HepG2 (cell line): ENCODE measurements at regions not wholly inside any gene's neighbourhood (a gene's known extent, or its start where the extent isn't known, plus 50 kb on each side); places are given as distances from the start of the nearest gene placed in this dataset.

Source experiments
- ATAC-seq: fragments of 200-7000 bp; cut with Tn5 transposase; 3 replicates; pipeline ENCODE4 v1.9.1; 2020; ENCODE audit warnings: mild to moderate bottlenecking, moderate library complexity
- BruUV-seq: library from RNA; stranded (reverse); fragments of 400-500 nt; replicated peaks from 2 replicates; lab custom pipeline; 2021; lab: Mats Ljungman, UMichigan
- CTCF ChIA-PET: fragments of 300-600 bp; formaldehyde crosslinking; extraction: SDS; loops from one replicate; lab custom pipeline; 2021; ENCODE audit warnings: low total read pairs, inconsistent platforms, low intra/inter-chr PET ratio; lab: Yijun Ruan, JAX
- POLR2A ChIA-PET: fragments of 350-600 bp; sonication (Branson Sonifier 250); formaldehyde crosslinking; loops from one replicate; lab custom pipeline; 2020; ENCODE audit warnings: antibody characterized with exemption, inconsistent platforms; lab: Yijun Ruan, JAX
- DNase-seq: peaks from one replicate; pipeline ENCODE4 v3.0.0-alpha.2; 2015; ENCODE audit warnings: low spot score
- FAIRE-seq: peaks from 3 replicates; lab custom pipeline; 2011; peaks lifted over from hg19 to GRCh38; lab: Jason Lieb, UNC
- H2AFZ ChIP-seq: one replicate; pipeline ENCODE4 v1.6.1; 2011; ENCODE audit warnings: low read length, inconsistent platforms
- H3K27ac ChIP-seq: fragments of 300-600 bp; 3 replicates; pipeline ENCODE4 v1.8.0; 2011; ENCODE audit warnings: mixed run types, mild to moderate bottlenecking, mixed read lengths, low read length, inconsistent platforms; ENCODE audit not compliant: insufficient read depth; ENCODE audit errors: extremely low read length
- H3K27me3 ChIP-seq, 2 experiments: fragments of 200-600 bp in 1 of 2; 2 replicates in 1 of 2; 3 replicates in 1 of 2; pipeline versions ENCODE4 v1.6.0 to v1.8.0; 2011; ENCODE audit warnings: low read length in 2 of 2, mild to moderate bottlenecking in 2 of 2, moderate library complexity in 2 of 2, inconsistent platforms in 1 of 2; ENCODE audit not compliant: insufficient read depth in 2 of 2, control insufficient read depth in 1 of 2
- H3K36me3 ChIP-seq, 2 experiments: fragments of 200-600 bp in 1 of 2; replicated peaks in 1 of 2; 2 replicates in 1 of 2; 3 replicates in 1 of 2; pipeline versions ENCODE4 v1.5.1 to v1.8.0; 2011; ENCODE audit warnings: low read length in 2 of 2, inconsistent platforms in 1 of 2; ENCODE audit not compliant: insufficient read depth in 2 of 2, control insufficient read depth in 1 of 2
- H3K4me1 ChIP-seq: 2 replicates; pipeline ENCODE4 v1.5.1; 2012; ENCODE audit warnings: low read length, inconsistent platforms; ENCODE audit not compliant: insufficient read depth
- H3K4me2 ChIP-seq: 2 replicates; pipeline ENCODE4 v1.6.0; 2011; ENCODE audit warnings: low read depth, low read length, inconsistent platforms
- H3K4me3 ChIP-seq, 3 experiments: fragments of 200-600 bp in 1 of 3; sonication (generic), shearing (Covaris generic) in 1 of 3; replicated peaks in 1 of 3; 2 replicates each; pipeline ENCODE4 v1.5.1; 2011 to 2016; ENCODE audit warnings: low read length in 3 of 3, inconsistent platforms in 2 of 3, low read depth in 2 of 3, mild to moderate bottlenecking in 2 of 3, control low read depth in 1 of 3, mixed read lengths in 1 of 3; ENCODE audit not compliant: insufficient read depth in 1 of 3
- H3K79me2 ChIP-seq: one replicate; pipeline ENCODE4 v1.6.1; 2011; ENCODE audit warnings: low read length, inconsistent platforms; ENCODE audit not compliant: insufficient read depth
- H3K9ac ChIP-seq: 2 replicates; pipeline ENCODE4 v1.6.0; 2011; ENCODE audit warnings: mild to moderate bottlenecking, low read depth, low read length, inconsistent platforms; ENCODE audit not compliant: insufficient read depth
- H3K9me3 ChIP-seq: 2 replicates; pipeline ENCODE4 v1.5.1; 2012; ENCODE audit warnings: mild to moderate bottlenecking, low read length
- H4K20me1 ChIP-seq: 2 replicates; pipeline ENCODE4 v1.6.0; 2011; ENCODE audit warnings: inconsistent platforms, mild to moderate bottlenecking, low read length, moderate library complexity; ENCODE audit not compliant: insufficient read depth
- SAFB2 ChIP-seq: sonication (generic); formaldehyde crosslinking; IDR thresholded peaks from 2 replicates; pipeline ENCODE4 v1.5.1; 2020; ENCODE audit warnings: missing genetic modification reagents, low read depth, mild to moderate bottlenecking, borderline replicate concordance
- SIX1 ChIP-seq: sonication (generic); formaldehyde crosslinking; IDR thresholded peaks from 2 replicates; pipeline ENCODE4 v1.4.0; 2020; ENCODE audit warnings: missing genetic modification reagents, borderline replicate concordance
- ZNF235 ChIP-seq: sonication (generic); formaldehyde crosslinking; IDR thresholded peaks from 2 replicates; pipeline ENCODE4 v1.8.1; 2023; ENCODE audit warnings: mild to moderate bottlenecking, missing genetic modification reagents, borderline replicate concordance
- WGBS: methylation state at CpG from one replicate; pipeline ENCODE4 v1.1.6; 2017; ENCODE audit warnings: low lambda C conversion rate; 5-methylcytosine and 5-hydroxymethylcytosine counted together
- in situ Hi-C: cut with HindIII; loops from 2 replicates; pipeline ENCODE4 v1.10.0; 2017; ENCODE audit warnings: low pct_unique_long_range_greater_than_20kb; ENCODE audit not compliant: extremely low pct_ligation_motif_present
- intact Hi-C: fragments of 100-400 bp; cut with micrococcal nuclease; formaldehyde crosslinking; loops from one replicate; pipeline ENCODE4 v1.10.0; 2022; ENCODE audit not compliant: unreplicated experiment
- TF ChIP-seq, protein P1 (sequence below): sonication (generic); formaldehyde crosslinking; IDR thresholded peaks from 2 replicates; pipeline ENCODE4 v1.5.1; 2020; ENCODE audit warnings: missing genetic modification reagents, mild to moderate bottlenecking, borderline replicate concordance
- TF ChIP-seq, protein P2 (sequence below): sonication (generic); formaldehyde crosslinking; IDR thresholded peaks from 2 replicates; pipeline ENCODE4 v1.4.0; 2020; ENCODE audit warnings: missing genetic modification reagents, borderline replicate concordance
- TF ChIP-seq, protein P3 (sequence below): IDR thresholded peaks from 2 replicates; pipeline ENCODE4 v1.6.1; 2016; ENCODE audit warnings: low read depth
- TF ChIP-seq, protein P4 (sequence below): sonication (generic); formaldehyde crosslinking; conservative IDR thresholded peaks from 2 replicates; pipeline ENCODE4 v1.8.1; 2023; ENCODE audit warnings: missing genetic modification reagents

DNA sequence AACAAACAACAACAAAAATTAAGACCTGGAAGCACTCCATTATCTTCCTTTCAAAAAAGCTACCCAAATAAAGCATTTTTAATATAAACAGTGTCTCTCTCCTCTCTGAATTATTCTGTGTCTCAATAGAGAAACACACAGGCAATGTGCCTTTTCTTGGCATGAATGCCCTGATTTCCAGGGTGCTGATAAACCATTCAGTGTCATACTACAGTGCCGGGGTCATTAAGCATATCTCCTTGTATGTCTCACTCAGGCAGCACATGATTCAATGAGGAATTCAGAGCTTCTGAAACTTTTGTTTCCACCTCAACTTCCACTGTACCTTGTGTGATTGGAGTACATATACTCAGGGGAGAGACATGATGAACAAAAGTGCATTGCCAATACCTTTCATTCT lies 294.0 kb upstream of the SLC24A2 start:
- ATAC-seq (no peak), DNase-seq (no peak), FAIRE-seq (no peak)
- H3K9me3 ChIP-seq = no peaks in the 10 kb centered on the region
- CTCF ChIA-PET = no interaction called here
- in situ Hi-C loops (no loop called here), intact Hi-C loops (no loop called here)
- no TSS peak for BruUV-seq
- POLR2A ChIA-PET = no interaction called here
- H3K27me3 ChIP-seq = no peaks in the 10 kb centered on the region
- TF ChIP-seq, protein P1, sequence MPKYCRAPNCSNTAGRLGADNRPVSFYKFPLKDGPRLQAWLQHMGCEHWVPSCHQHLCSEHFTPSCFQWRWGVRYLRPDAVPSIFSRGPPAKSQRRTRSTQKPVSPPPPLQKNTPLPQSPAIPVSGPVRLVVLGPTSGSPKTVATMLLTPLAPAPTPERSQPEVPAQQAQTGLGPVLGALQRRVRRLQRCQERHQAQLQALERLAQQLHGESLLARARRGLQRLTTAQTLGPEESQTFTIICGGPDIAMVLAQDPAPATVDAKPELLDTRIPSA (CRISPR knock-in tag) = no peak
- H3K27ac ChIP-seq = no peak overlapping the region
- H3K9ac ChIP-seq = no peak overlapping the region
- no peaks in the 10 kb centered on the region for H3K79me2 ChIP-seq
- H3K36me3 ChIP-seq = no peaks in the 10 kb centered on the region
- no peaks in the 10 kb centered on the region for H4K20me1 ChIP-seq
- H2AFZ ChIP-seq = no peak overlapping the region
- H3K4me1 ChIP-seq = no peaks in the 10 kb centered on the region
- no peak overlapping the region for H3K4me3 ChIP-seq
- no peak overlapping the region for H3K4me2 ChIP-seq
- 0% methylated on average over 1 of the region's 1 CpG for WGBS

DNA sequence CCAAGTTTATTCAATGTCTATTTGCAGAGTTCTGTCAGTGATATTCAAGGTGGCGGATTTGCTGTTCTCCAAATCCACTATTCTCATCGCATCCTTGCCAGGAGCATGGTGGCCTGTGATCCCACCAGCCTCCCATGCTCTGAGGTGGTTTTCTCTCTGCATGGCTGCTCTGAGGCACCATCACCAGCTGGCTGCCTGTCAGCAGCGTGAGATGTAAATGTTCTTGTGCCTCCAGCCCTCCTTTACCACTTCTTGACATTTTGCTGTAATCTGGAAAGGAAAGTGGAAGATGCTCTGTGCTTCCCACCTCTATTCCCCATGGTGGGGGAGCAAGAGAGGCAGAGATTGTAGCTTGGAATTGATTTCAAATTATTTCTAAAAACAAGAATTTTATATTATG lies 293.6 kb upstream of the SLC24A2 start:
- H3K4me2 ChIP-seq = no peak overlapping the region
- H3K4me1 ChIP-seq = no peaks in the 10 kb centered on the region
- ATAC-seq (no peak), FAIRE-seq (no peak), DNase-seq (no peak)
- no peak overlapping the region for H2AFZ ChIP-seq
- no peaks in the 10 kb centered on the region for H4K20me1 ChIP-seq
- WGBS = 0% methylated on average over 3 of the region's 3 CpGs
- H3K27me3 ChIP-seq = no peaks in the 10 kb centered on the region
- TF ChIP-seq, protein P2, sequence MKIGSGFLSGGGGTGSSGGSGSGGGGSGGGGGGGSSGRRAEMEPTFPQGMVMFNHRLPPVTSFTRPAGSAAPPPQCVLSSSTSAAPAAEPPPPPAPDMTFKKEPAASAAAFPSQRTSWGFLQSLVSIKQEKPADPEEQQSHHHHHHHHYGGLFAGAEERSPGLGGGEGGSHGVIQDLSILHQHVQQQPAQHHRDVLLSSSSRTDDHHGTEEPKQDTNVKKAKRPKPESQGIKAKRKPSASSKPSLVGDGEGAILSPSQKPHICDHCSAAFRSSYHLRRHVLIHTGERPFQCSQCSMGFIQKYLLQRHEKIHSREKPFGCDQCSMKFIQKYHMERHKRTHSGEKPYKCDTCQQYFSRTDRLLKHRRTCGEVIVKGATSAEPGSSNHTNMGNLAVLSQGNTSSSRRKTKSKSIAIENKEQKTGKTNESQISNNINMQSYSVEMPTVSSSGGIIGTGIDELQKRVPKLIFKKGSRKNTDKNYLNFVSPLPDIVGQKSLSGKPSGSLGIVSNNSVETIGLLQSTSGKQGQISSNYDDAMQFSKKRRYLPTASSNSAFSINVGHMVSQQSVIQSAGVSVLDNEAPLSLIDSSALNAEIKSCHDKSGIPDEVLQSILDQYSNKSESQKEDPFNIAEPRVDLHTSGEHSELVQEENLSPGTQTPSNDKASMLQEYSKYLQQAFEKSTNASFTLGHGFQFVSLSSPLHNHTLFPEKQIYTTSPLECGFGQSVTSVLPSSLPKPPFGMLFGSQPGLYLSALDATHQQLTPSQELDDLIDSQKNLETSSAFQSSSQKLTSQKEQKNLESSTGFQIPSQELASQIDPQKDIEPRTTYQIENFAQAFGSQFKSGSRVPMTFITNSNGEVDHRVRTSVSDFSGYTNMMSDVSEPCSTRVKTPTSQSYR (CRISPR knock-in tag) = no peak
- TF ChIP-seq, protein P3, sequence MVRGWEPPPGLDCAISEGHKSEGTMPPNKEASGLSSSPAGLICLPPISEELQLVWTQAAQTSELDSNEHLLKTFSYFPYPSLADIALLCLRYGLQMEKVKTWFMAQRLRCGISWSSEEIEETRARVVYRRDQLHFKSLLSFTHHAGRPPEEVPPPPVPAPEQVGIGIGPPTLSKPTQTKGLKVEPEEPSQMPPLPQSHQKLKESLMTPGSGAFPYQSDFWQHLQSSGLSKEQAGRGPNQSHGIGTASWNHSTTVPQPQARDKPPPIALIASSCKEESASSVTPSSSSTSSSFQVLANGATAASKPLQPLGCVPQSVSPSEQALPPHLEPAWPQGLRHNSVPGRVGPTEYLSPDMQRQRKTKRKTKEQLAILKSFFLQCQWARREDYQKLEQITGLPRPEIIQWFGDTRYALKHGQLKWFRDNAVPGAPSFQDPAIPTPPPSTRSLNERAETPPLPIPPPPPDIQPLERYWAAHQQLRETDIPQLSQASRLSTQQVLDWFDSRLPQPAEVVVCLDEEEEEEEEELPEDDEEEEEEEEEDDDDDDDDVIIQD (CRISPR knock-in tag) = no peak
- TF ChIP-seq SAFB2 (CRISPR knock-in tag) = no peak
- TF ChIP-seq ZNF235 (CRISPR knock-in tag) = no peak
- TF ChIP-seq, protein P4, sequence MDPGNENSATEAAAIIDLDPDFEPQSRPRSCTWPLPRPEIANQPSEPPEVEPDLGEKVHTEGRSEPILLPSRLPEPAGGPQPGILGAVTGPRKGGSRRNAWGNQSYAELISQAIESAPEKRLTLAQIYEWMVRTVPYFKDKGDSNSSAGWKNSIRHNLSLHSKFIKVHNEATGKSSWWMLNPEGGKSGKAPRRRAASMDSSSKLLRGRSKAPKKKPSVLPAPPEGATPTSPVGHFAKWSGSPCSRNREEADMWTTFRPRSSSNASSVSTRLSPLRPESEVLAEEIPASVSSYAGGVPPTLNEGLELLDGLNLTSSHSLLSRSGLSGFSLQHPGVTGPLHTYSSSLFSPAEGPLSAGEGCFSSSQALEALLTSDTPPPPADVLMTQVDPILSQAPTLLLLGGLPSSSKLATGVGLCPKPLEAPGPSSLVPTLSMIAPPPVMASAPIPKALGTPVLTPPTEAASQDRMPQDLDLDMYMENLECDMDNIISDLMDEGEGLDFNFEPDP (CRISPR knock-in tag) = no peak
- TF ChIP-seq SIX1 (CRISPR knock-in tag) = no peak
- H3K36me3 ChIP-seq = no peaks in the 10 kb centered on the region
- no TSS peak for BruUV-seq
- H3K79me2 ChIP-seq = no peaks in the 10 kb centered on the region
- ChIA-PET CTCF (no interaction called here), POLR2A (no interaction called here)
- intact Hi-C loops = no loop called here
- no peak overlapping the region for H3K4me3 ChIP-seq
- in situ Hi-C loops = no loop called here
- no peaks in the 10 kb centered on the region for H3K9me3 ChIP-seq
- no peak overlapping the region for H3K27ac ChIP-seq
- no peak overlapping the region for H3K9ac ChIP-seq
